ENCODE measurements at regions not wholly inside any gene's neighbourhood (a gene's known extent, or its start where the extent isn't known, plus 50 kb on each side); places are given as distances from the start of the nearest gene placed in this dataset.

- DNase-seq (ENCODE audit: low read depth) = no peak
- no peak overlapping the region for H3K4me3 ChIP-seq (replicated peaks; ENCODE audit: low read depth, low read length)
- no peak for TF ChIP-seq CTCF (IDR thresholded peaks at IDR 0.05; ENCODE audit: low read length, missing control alignments)
These were observed 113.5 kb downstream of the CBLN1 start for GRCh38 chr16:49168126-49168525.

- TF ChIP-seq CTCF (IDR thresholded peaks at IDR 0.05; ENCODE audit: low read length, missing control alignments) = no peak
- no peak overlapping the region for H3K4me3 ChIP-seq (replicated peaks; ENCODE audit: low read depth, low read length)
- no peak for DNase-seq (ENCODE audit: low read depth)
These were observed 116.6 kb downstream of the CBLN1 start for GRCh38 chr16:49165025-49165424.

GRCh38 chr16:49161191-49161590, 120.4 kb downstream of the CBLN1 start:
- no peak for DNase-seq (ENCODE audit: low read depth)

GRCh38 chr16:49158029-49158642, 123.5 kb downstream of the CBLN1 start:
- peak; percentile 22 for DNase-seq (ENCODE audit: low read depth)
- no peak for TF ChIP-seq CTCF (IDR thresholded peaks at IDR 0.05; ENCODE audit: low read length, missing control alignments)
- no peak overlapping the region for H3K4me3 ChIP-seq (replicated peaks; ENCODE audit: low read depth, low read length)

More at GRCh38 chr16:49161191-49161590, 120.4 kb downstream of the CBLN1 start:
- TF ChIP-seq CTCF (IDR thresholded peaks at IDR 0.05; ENCODE audit: low read length, missing control alignments) = no peak
- H3K4me3 ChIP-seq (replicated peaks; ENCODE audit: low read depth, low read length) = no peak overlapping the region

GRCh38 chr16:49150341-49150740, 131.3 kb downstream of the CBLN1 start:
- no peak for TF ChIP-seq CTCF (IDR thresholded peaks at IDR 0.05; ENCODE audit: low read length, missing control alignments)
- no peak for DNase-seq (ENCODE audit: low read depth)
- H3K4me3 ChIP-seq (replicated peaks; ENCODE audit: low read depth, low read length) = no peak overlapping the region

- TF ChIP-seq CTCF (IDR thresholded peaks at IDR 0.05; ENCODE audit: low read length, missing control alignments) = no peak
- no peak for DNase-seq (ENCODE audit: low read depth)
- H3K4me3 ChIP-seq (replicated peaks; ENCODE audit: low read depth, low read length) = no peak overlapping the region
These were observed 133.2 kb downstream of the CBLN1 start for GRCh38 chr16:49148410-49148809.

GRCh38 chr16:49140618-49141017, 141.0 kb downstream of the CBLN1 start:
- DNase-seq (ENCODE audit: low read depth) = no peak
- TF ChIP-seq CTCF (IDR thresholded peaks at IDR 0.05; ENCODE audit: low read length, missing control alignments) = no peak
- H3K4me3 ChIP-seq (replicated peaks; ENCODE audit: low read depth, low read length) = no peak overlapping the region
